ENCODE measurements at regions not wholly inside any gene's neighbourhood (a gene's known extent, or its start where the extent isn't known, plus 50 kb on each side); places are given as distances from the start of the nearest gene placed in this dataset.

GRCh38 chr21:27647921-27648320 is 681.0 kb upstream of the ADAMTS5 start:
- TF ChIP-seq CTCF (IDR thresholded peaks at IDR 0.05; ENCODE audit: insufficient read depth, low read length, poor library complexity, severe bottlenecking) (no peak), EZH2phosphoT487 (conservative IDR thresholded peaks at IDR 0.05; ENCODE audit: low read length) (no peak)
